Osteocyte (in vitro differentiated cells): ENCODE measurements at regions not wholly inside any gene's neighbourhood (a gene's known extent, or its start where the extent isn't known, plus 50 kb on each side); places are given as distances from the start of the nearest gene placed in this dataset.

Source experiments
- DNase-seq: peaks from one replicate; pipeline ENCODE4 v3.0.0; 2021; ENCODE audit warnings: mixed read lengths; ENCODE audit not compliant: unreplicated experiment; ENCODE audit errors: extremely low spot score
- H3K27ac Mint-ChIP-seq: one replicate; pipeline ENCODE4 v1.8.0; 2021; ENCODE audit warnings: mild to moderate bottlenecking, mixed read lengths; ENCODE audit not compliant: unreplicated experiment
- H3K27me3 Mint-ChIP-seq: one replicate; pipeline ENCODE4 v1.8.0; 2021; ENCODE audit warnings: mixed read lengths; ENCODE audit not compliant: unreplicated experiment
- H3K36me3 Mint-ChIP-seq: one replicate; pipeline ENCODE4 v1.8.0; 2021; ENCODE audit warnings: mixed read lengths; ENCODE audit not compliant: unreplicated experiment
- H3K4me1 Mint-ChIP-seq: one replicate; pipeline ENCODE4 v1.8.0; 2021; ENCODE audit warnings: mixed read lengths; ENCODE audit not compliant: unreplicated experiment
- H3K4me3 Mint-ChIP-seq: one replicate; pipeline ENCODE4 v1.8.0; 2021; ENCODE audit warnings: mild to moderate bottlenecking, moderate library complexity, mixed read lengths; ENCODE audit not compliant: unreplicated experiment
- H3K9me3 Mint-ChIP-seq: one replicate; pipeline ENCODE4 v1.8.0; 2021; ENCODE audit warnings: mixed read lengths; ENCODE audit not compliant: unreplicated experiment
- TF ChIP-seq, protein P1 (sequence below): fragments of 200-600 bp; sonication (generic); IDR thresholded peaks from 2 replicates; pipeline ENCODE4 v1.5.0; 2021; ENCODE audit warnings: antibody characterized with exemption, mild to moderate bottlenecking, moderate library complexity

DNA sequence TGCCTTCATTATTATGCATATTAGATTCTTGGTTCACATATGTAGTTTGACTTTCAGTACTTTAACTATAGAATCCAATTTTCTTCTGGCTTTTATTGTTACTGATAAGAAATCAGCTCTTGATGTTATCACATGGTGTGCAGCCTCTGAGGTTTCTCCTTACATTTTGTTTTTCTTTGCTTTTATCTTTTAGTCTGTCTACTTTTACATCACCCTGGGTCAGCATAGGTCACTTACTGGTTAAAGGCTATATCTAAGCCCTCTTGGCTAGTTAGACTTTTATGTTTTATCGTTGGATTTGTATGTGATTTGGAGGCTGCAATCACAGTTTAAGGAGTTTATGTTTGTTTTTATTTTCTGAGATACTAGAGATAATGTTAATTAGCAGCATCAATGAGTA, 187.2 kb upstream of the NOL4 start:
- no peak overlapping the region for H3K27ac Mint-ChIP-seq
- no peak for DNase-seq
- no peaks in the 10 kb centered on the region for H3K9me3 Mint-ChIP-seq
- peaks cover 19% of the 10 kb centered on the region for H3K27me3 Mint-ChIP-seq
- TF ChIP-seq, protein P1, sequence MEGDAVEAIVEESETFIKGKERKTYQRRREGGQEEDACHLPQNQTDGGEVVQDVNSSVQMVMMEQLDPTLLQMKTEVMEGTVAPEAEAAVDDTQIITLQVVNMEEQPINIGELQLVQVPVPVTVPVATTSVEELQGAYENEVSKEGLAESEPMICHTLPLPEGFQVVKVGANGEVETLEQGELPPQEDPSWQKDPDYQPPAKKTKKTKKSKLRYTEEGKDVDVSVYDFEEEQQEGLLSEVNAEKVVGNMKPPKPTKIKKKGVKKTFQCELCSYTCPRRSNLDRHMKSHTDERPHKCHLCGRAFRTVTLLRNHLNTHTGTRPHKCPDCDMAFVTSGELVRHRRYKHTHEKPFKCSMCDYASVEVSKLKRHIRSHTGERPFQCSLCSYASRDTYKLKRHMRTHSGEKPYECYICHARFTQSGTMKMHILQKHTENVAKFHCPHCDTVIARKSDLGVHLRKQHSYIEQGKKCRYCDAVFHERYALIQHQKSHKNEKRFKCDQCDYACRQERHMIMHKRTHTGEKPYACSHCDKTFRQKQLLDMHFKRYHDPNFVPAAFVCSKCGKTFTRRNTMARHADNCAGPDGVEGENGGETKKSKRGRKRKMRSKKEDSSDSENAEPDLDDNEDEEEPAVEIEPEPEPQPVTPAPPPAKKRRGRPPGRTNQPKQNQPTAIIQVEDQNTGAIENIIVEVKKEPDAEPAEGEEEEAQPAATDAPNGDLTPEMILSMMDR: no peak
- no peaks in the 10 kb centered on the region for H3K4me1 Mint-ChIP-seq
- no peak overlapping the region for H3K4me3 Mint-ChIP-seq
- no peaks in the 10 kb centered on the region for H3K36me3 Mint-ChIP-seq

DNA sequence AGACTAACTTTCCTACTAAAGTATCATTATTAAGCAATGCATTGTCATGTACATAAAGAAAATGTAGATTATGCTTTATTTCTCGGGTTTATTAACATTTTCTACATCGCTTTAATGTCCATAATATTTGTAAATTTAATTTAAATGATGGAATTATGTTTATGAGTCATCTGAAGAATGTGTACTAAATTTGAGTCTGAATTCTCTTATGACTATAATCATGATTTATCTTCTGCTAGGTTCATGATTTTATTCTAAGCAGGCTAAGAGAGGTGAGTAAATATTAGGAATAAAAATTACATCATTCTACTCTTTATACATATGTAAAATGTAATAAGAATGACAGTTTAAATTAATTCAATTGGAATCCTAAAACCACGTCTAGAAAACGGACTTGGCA, 206.3 kb upstream of the NOL4 start:
- TF ChIP-seq, protein P1: no peak
- H3K36me3 Mint-ChIP-seq: no peaks in the 10 kb centered on the region
- H3K27ac Mint-ChIP-seq: no peak overlapping the region
- DNase-seq: no peak
- no peaks in the 10 kb centered on the region for H3K4me1 Mint-ChIP-seq
- peaks cover 11% of the 10 kb centered on the region for H3K9me3 Mint-ChIP-seq
- no peak overlapping the region for H3K4me3 Mint-ChIP-seq
- peaks cover 48% of the 10 kb centered on the region for H3K27me3 Mint-ChIP-seq

DNA sequence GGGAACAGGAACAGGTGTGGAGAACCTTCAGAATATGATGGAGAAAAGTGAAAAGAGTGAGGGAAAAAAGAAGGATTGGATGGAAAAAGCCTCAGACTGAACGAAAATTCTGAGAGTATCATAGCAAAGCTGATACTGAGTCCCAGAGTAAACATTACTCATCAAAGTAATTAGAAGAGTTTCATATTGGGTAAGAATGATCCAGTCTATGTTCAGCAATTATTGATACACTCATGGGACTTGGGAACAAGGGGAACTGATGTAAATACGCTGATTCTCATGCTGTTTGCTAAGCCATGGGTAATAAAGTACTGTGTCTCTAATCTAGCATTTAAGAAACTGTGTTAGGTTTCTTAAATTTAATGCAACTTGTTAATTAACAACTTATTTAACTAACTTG, 219.9 kb upstream of the NOL4 start:
- no peak overlapping the region for H3K4me3 Mint-ChIP-seq
- H3K27ac Mint-ChIP-seq: no peak overlapping the region
- TF ChIP-seq, protein P1: no peak
- H3K27me3 Mint-ChIP-seq: peaks cover 31% of the 10 kb centered on the region
- no peaks in the 10 kb centered on the region for H3K36me3 Mint-ChIP-seq
- peaks cover 9% of the 10 kb centered on the region for H3K9me3 Mint-ChIP-seq
- no peak for DNase-seq
- H3K4me1 Mint-ChIP-seq: no peaks in the 10 kb centered on the region

DNA sequence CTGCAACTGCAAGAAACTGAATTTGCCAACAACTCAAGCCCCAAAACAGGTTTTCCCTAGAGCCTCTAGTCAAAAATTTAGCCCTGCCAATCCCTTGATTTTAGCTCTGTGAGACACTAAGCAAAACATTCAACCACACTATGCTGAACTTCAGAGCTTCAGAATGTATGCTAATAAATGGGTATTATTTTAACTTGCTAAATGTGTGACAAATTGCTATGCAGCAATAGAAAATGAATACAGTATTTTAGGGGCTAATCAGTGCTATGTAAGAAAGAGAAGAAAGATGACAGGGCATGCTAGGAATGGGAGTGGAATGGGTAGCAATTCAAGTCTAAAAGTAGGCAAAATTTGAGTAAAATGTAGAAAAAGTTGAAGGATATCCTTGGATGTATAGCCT, 223.9 kb upstream of the NOL4 start:
- TF ChIP-seq, protein P1: no peak
- no peak for DNase-seq
- H3K4me3 Mint-ChIP-seq: no peak overlapping the region
- peaks cover 20% of the 10 kb centered on the region for H3K27me3 Mint-ChIP-seq
- H3K9me3 Mint-ChIP-seq: peaks cover 4% of the 10 kb centered on the region
- no peaks in the 10 kb centered on the region for H3K36me3 Mint-ChIP-seq
- no peak overlapping the region for H3K27ac Mint-ChIP-seq
- no peaks in the 10 kb centered on the region for H3K4me1 Mint-ChIP-seq

DNA sequence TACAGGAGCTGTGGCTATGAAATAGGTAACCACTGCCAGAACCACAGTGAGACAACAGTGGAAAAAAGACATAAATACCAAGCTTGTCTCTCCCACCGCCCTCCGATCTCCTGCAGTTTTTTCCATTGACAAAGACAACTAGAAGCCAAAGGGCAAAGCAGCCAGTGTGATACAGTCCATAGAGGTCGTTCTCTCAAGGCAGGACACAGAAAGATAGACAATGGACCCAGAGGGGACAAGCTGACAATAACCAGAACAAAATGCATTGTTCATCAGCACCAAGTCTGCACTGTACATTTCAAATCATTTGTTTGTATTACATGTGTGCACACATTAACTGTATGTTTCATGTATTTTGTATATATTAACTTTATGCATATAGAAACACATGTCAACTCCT, 233.0 kb upstream of the NOL4 start:
- Mint-ChIP-seq H3K9me3 (no peaks in the 10 kb centered on the region), H3K27me3 (peaks cover 4% of the 10 kb centered on the region), H3K27ac (no peak overlapping the region), H3K4me3 (no peak overlapping the region), H3K36me3 (no peaks in the 10 kb centered on the region), H3K4me1 (no peaks in the 10 kb centered on the region)
- no peak for DNase-seq
- TF ChIP-seq, protein P1: no peak
